ENCODE measurements at regions not wholly inside any gene's neighbourhood (a gene's known extent, or its start where the extent isn't known, plus 50 kb on each side); places are given as distances from the start of the nearest gene placed in this dataset.

- H3K27ac Mint-ChIP-seq: no peak overlapping the region; a peak in 1 of 7 replicates
- Histone ChIP-seq H2BK120ac (ENCODE audit: low read depth, low read length, poor library complexity, severe bottlenecking) (no peak overlapping the region), H2BK15ac (ENCODE audit: low read depth, low read length) (no peak overlapping the region), H3K4me2 (ENCODE audit: insufficient read depth, insufficient read length, low read length) (no peak overlapping the region), H4K91ac (ENCODE audit: insufficient read length, low read depth, low read length) (no peak overlapping the region), H3K79me2 (ENCODE audit: insufficient read depth, low read length) (no peaks in the 10 kb centered on the region), H3K4me1 (ENCODE audit: insufficient read depth, low read length) (no peaks in the 10 kb centered on the region), H2AFZ (ENCODE audit: low read length) (no peak overlapping the region), H2BK20ac (ENCODE audit: low read depth, low read length, poor library complexity, severe bottlenecking) (no peak overlapping the region), H3T11ph (ENCODE audit: low read length) (no peak overlapping the region), H3K79me1 (ENCODE audit: insufficient read depth, low read depth, low read length, poor library complexity, severe bottlenecking) (no peaks in the 10 kb centered on the region), H4K20me1 (ENCODE audit: control insufficient read depth, insufficient read depth, insufficient read length) (no peaks in the 10 kb centered on the region), H3K14ac (ENCODE audit: insufficient read depth, low read length) (no peak overlapping the region), H3K18ac (ENCODE audit: insufficient read length, low read depth, low read length) (no peak overlapping the region), H2BK12ac (ENCODE audit: insufficient read length, low read depth, low read length) (no peak overlapping the region), H3K4ac (ENCODE audit: low read depth, low read length) (no peak overlapping the region), H4K5ac (ENCODE audit: insufficient read length, low read depth, low read length) (no peak overlapping the region), H3K27ac (ENCODE audit: insufficient read length, low read depth, low read length) (no peak overlapping the region), H3K9ac (ENCODE audit: extremely low read depth, insufficient read length, low read length) (no peak overlapping the region), H3K27me3 (ENCODE audit: insufficient read depth, low read length) (no peaks in the 10 kb centered on the region), H2BK5ac (ENCODE audit: insufficient read length, low read length) (no peak overlapping the region), H3K56ac (ENCODE audit: insufficient read length, low read depth, low read length) (no peak overlapping the region), H3K23me2 (ENCODE audit: insufficient read length, low read depth, low read length, poor library complexity, severe bottlenecking) (no peaks in the 10 kb centered on the region), H3K23ac (ENCODE audit: insufficient read length, low read depth, low read length) (no peak overlapping the region), H4K8ac (replicated peaks; ENCODE audit: insufficient read length, low read depth, low read length) (no peak overlapping the region), H2AK5ac (ENCODE audit: insufficient read length, low read length) (no peak overlapping the region), H3K9me3 (ENCODE audit: control insufficient read depth, low read depth, low read length) (no peaks in the 10 kb centered on the region)
- H3K4me3 Mint-ChIP-seq: no peak overlapping the region
- peaks cover 0 to 2% (median 0%) of the 10 kb centered on the region in 3 experiments; a peak in 1 of 7 replicates for H3K36me3 Mint-ChIP-seq (ENCODE audit: insufficient read depth in 1 of 3, low read depth in 3 of 3)
- H3K27me3 Mint-ChIP-seq (ENCODE audit: low read depth): no peaks in the 10 kb centered on the region
- peaks cover 4 to 5% of the 10 kb centered on the region in 2 experiments for H3K4me1 Mint-ChIP-seq
- WGBS (ENCODE audit: extremely low coverage, insufficient read length, low lambda C conversion rate): no CpG with 5 or more reads among the region's 1 CpG
- DNase-seq: no peak
- no peaks in the 10 kb centered on the region for H3K9me3 Mint-ChIP-seq
- TF ChIP-seq, protein P1, sequence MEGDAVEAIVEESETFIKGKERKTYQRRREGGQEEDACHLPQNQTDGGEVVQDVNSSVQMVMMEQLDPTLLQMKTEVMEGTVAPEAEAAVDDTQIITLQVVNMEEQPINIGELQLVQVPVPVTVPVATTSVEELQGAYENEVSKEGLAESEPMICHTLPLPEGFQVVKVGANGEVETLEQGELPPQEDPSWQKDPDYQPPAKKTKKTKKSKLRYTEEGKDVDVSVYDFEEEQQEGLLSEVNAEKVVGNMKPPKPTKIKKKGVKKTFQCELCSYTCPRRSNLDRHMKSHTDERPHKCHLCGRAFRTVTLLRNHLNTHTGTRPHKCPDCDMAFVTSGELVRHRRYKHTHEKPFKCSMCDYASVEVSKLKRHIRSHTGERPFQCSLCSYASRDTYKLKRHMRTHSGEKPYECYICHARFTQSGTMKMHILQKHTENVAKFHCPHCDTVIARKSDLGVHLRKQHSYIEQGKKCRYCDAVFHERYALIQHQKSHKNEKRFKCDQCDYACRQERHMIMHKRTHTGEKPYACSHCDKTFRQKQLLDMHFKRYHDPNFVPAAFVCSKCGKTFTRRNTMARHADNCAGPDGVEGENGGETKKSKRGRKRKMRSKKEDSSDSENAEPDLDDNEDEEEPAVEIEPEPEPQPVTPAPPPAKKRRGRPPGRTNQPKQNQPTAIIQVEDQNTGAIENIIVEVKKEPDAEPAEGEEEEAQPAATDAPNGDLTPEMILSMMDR (conservative IDR thresholded peaks at IDR 0.05): no peak
These were observed 261.3 kb upstream of the NECTIN3 start for GRCh38 chr3:110810356-110810755.

Measured in H9 (cell line).